ENCODE measurements at regions not wholly inside any gene's neighbourhood (a gene's known extent, or its start where the extent isn't known, plus 50 kb on each side); places are given as distances from the start of the nearest gene placed in this dataset.
"Not testable (repeated sequence)": the region's sequence is repeated elsewhere in the genome, so short reads cannot be mapped to it uniquely, and the experiment has no call there.

DNA sequence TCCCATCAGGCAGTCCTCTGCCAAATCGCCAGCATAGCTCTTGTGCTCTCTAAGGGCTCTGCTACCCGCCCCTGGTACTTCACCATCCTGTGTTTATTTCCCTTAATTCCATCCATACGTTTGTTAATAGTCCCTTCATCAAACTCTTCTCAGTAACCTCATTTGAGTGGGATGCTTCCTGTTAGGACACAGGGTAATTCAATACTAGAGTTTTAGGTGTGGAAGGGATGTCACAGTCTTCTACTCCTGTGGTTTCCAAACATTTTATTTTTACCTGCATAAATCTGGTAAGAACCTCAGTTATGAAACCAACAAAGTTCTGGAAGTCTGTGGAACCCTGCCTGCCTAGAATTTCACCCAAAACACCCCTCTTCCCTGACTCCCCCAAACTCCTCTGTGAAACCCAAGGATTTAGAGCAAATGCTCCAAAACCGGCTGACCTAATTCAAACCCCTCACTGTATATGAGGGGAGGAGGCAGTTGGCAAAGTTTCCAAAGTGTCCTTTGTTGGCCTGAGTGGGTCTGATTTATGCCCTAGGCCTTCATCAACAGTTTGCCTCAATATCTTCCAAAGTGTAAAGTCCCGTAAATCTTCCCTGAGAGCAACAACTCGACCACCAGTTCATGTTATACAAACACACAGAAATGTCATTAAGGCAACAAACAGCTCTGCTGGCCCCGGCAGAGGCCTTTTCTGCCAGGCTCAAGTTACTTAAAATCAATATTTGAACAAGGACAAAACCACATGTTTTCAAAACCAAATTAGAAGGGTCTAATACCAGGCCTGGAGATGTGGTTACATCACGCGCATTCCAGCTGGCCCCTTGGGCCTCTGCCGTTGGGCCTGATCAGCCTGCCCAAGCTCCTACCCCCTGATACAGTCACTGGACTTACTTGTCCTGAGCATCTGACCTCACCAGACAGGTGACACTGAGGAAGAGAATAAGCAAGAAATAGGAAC, 82.4 kb upstream of the FGGY start:
- no peak for DNase-seq
- Histone ChIP-seq H3K36me3 (no peaks in the 10 kb centered on the region), H3K27ac (no peak overlapping the region), H3K9me3 (no peaks in the 10 kb centered on the region), H3K4me3 (no peak overlapping the region), H3K27me3 (no peaks in the 10 kb centered on the region), H3K4me1 (ENCODE audit: insufficient read depth) (no peaks in the 10 kb centered on the region)
- TF ChIP-seq, protein P1, sequence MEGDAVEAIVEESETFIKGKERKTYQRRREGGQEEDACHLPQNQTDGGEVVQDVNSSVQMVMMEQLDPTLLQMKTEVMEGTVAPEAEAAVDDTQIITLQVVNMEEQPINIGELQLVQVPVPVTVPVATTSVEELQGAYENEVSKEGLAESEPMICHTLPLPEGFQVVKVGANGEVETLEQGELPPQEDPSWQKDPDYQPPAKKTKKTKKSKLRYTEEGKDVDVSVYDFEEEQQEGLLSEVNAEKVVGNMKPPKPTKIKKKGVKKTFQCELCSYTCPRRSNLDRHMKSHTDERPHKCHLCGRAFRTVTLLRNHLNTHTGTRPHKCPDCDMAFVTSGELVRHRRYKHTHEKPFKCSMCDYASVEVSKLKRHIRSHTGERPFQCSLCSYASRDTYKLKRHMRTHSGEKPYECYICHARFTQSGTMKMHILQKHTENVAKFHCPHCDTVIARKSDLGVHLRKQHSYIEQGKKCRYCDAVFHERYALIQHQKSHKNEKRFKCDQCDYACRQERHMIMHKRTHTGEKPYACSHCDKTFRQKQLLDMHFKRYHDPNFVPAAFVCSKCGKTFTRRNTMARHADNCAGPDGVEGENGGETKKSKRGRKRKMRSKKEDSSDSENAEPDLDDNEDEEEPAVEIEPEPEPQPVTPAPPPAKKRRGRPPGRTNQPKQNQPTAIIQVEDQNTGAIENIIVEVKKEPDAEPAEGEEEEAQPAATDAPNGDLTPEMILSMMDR (IDR thresholded peaks at IDR 0.05) = no peak
- no peak for TF ChIP-seq POLR2A (IDR thresholded peaks at IDR 0.05)
- TF ChIP-seq EP300 (IDR thresholded peaks at IDR 0.05) = no peak
- 53 to 61% (median 59%) methylated on average over 10 of the region's 10 CpGs for WGBS, 3 donors
- intact Hi-C loops (cut with DNase I) = no loop called here

DNA sequence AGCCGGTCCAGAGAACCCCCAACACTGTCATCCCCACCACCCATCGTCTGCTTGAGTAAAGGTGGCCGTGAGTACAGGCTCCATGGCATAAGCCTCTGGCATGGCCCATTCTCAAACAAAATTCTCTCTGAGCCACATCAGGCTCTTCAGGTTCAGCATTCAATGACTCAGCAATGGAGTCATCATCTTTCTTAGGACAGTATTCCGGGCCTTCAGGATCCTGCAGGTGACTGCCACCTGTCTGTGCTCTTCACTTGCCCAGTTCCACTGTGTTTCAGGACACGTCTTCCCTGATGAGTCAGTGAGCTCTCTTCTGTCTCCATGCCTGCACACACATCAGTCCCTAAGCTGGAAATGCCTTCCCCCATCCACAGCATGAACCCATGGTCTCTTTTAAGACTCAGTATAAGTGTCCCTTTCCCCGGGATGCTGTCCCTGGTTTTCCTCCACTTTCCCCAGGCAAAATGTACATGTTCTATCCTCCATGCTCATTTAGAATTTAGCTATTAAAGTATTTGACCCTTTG, 81.1 kb upstream of the FGGY start:
- Histone ChIP-seq H3K9me3 (no peaks in the 10 kb centered on the region), H3K27ac (no peak overlapping the region), H3K27me3 (no peaks in the 10 kb centered on the region), H3K4me1 (ENCODE audit: insufficient read depth) (no peaks in the 10 kb centered on the region), H3K36me3 (no peaks in the 10 kb centered on the region), H3K4me3 (no peak overlapping the region)
- no peak for DNase-seq
- intact Hi-C loops (cut with DNase I) = no loop called here
- TF ChIP-seq EP300 (IDR thresholded peaks at IDR 0.05) (no peak), POLR2A (IDR thresholded peaks at IDR 0.05) (no peak)
- TF ChIP-seq, protein P1 (IDR thresholded peaks at IDR 0.05) = no peak
- WGBS, 3 donors = 91 to 96% (median 95%) methylated on average over 6 of the region's 6 CpGs

DNA sequence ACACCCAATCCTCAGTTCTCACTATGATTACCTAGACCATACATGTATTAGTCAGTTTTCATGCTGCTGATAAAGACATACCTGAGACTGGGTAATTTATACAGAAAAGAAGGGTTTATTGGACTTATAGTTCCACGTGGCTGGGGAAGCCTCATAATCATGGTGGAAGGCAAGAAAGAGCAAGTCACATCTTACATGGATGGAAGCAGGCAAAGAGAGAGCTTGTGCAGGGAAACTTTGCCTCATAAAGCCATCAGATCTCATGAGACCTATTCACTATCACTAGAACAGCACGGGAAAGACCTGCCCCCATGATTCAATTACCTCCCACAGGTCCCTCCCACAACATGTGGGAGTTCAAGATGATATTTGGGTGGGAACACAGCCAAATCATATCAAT, 79.5 kb upstream of the FGGY start:
- 62 to 78% (median 68%) methylated on average over 2 of the region's 2 CpGs for WGBS, 3 donors
- H3K27me3 ChIP-seq; H3K9me3 ChIP-seq; DNase-seq; H3K4me3 ChIP-seq; H3K36me3 ChIP-seq; H3K27ac ChIP-seq; H3K4me1 ChIP-seq (ENCODE audit: insufficient read depth); intact Hi-C loops (cut with DNase I): not testable (repeated sequence)

DNA sequence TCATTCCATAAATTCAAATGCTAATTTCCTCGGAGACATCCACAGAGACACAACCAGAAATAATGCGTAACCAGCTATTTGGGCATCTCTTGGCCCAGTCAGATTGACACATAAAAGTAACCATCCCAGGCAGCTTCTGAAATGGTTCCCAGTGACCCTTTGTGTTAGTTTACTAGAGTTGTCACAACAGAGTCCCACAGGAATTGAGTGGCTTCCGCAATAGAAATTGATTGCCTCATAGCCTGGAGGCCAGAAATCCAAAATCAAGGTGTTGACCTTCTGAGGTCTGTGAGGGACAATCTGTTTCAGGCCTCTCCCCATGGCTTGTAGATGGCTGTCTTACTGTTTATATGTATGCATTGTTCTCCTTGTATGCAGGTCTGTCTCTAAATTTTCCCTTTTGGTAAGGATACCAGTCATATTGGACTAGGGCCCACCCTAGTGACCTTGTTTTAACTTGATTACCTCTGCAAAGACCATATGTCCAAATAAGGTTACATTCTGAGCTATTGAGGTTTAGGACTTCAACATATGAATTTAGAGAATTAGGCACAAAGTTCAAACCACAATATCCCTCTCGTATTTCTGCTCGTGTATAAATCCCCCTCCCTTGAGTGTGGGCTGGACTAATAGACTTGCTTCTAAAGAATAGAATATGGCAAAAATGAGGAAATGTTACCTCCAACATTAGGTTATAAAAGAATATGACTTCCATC, 78.2 kb upstream of the FGGY start:
- no peaks in the 10 kb centered on the region for H3K4me1 ChIP-seq (ENCODE audit: insufficient read depth)
- intact Hi-C loops (cut with DNase I) = no loop called here
- H3K4me3 ChIP-seq = no peak overlapping the region
- no peak overlapping the region for H3K27ac ChIP-seq
- H3K9me3 ChIP-seq = no peaks in the 10 kb centered on the region
- no peaks in the 10 kb centered on the region for H3K27me3 ChIP-seq
- DNase-seq = no peak
- no peaks in the 10 kb centered on the region for H3K36me3 ChIP-seq
- WGBS, 3 donors = 71 to 77% (median 76%) methylated on average over 5 of the region's 5 CpGs
- TF ChIP-seq POLR2A (IDR thresholded peaks at IDR 0.05) (no peak), EP300 (IDR thresholded peaks at IDR 0.05) (no peak)
- TF ChIP-seq, protein P1 (IDR thresholded peaks at IDR 0.05) = no peak

Measured in ovary (tissue), 7 donors.